DMS53 treated with DMSO at 0.1 percent for 48 hours (cell line): ENCODE measurements at regions not wholly inside any gene's neighbourhood (a gene's known extent, or its start where the extent isn't known, plus 50 kb on each side); places are given as distances from the start of the nearest gene placed in this dataset.

Experiments used
- DNase-seq: peaks from one replicate; lab custom pipeline; 2025; ENCODE audit not compliant: unreplicated experiment; lab: John Stamatoyannopoulos, UW

GRCh38 chr12:20967756-20968155 lies 157.3 kb downstream of the SLCO1B3 start:
- no peak for DNase-seq

- no peak for DNase-seq
Observed at GRCh38 chr12:20969766-20970165, 159.3 kb downstream of the SLCO1B3 start.

- DNase-seq, result peak; percentile 57
Observed at GRCh38 chr12:20985399-20985798, 145.6 kb upstream of the SLCO1B1 start.

GRCh38 chr12:21001778-21002177 lies 129.2 kb upstream of the SLCO1B1 start:
- DNase-seq, result no peak

GRCh38 chr12:21025656-21026055 lies 105.3 kb upstream of the SLCO1B1 start:
- no peak for DNase-seq

GRCh38 chr12:21026302-21026701 lies 104.7 kb upstream of the SLCO1B1 start:
- peak; percentile 98 for DNase-seq

- DNase-seq, result no peak
Observed at GRCh38 chr12:21054334-21054733, 76.7 kb upstream of the SLCO1B1 start.

GRCh38 chr12:21065845-21066244 lies 65.1 kb upstream of the SLCO1B1 start:
- peak; percentile 85 for DNase-seq

GRCh38 chr12:21073129-21073528 lies 57.9 kb upstream of the SLCO1B1 start:
- no peak for DNase-seq

- DNase-seq, result no peak
Observed at GRCh38 chr12:21073822-21074460, 57.1 kb upstream of the SLCO1B1 start.
